HG03060 (cell line): ENCODE measurements at regions not wholly inside any gene's neighbourhood (a gene's known extent, or its start where the extent isn't known, plus 50 kb on each side); places are given as distances from the start of the nearest gene placed in this dataset.

ENCODE experiments used
- ATAC-seq: cut with Tn5 transposase; IDR thresholded peaks from one replicate; pipeline ENCODE4 v1.9.1; 2021; ENCODE audit warnings: low read depth, moderate number of reproducible peaks; ENCODE audit not compliant: unreplicated experiment

DNA sequence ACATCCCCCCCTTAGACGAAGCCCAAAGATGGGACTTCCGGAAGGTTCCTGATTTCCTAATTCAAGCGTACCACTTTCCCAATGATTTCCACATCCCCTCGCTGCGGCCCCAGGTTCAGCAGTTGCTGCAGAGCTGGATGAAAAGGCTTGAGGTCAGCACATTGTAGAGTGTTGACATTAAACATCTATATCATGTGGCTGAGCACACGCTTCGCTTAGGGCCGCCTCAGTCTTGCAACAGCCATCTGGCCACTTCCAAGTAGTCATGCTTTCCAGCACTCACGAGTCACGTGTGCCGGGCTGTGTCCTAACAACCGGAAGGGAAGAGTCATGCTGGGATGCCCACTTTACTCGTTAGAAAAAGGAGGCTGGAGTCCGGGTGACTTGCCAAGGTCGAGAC lies 340.6 kb upstream of the IRX4 start:
- ATAC-seq: no peak

DNA sequence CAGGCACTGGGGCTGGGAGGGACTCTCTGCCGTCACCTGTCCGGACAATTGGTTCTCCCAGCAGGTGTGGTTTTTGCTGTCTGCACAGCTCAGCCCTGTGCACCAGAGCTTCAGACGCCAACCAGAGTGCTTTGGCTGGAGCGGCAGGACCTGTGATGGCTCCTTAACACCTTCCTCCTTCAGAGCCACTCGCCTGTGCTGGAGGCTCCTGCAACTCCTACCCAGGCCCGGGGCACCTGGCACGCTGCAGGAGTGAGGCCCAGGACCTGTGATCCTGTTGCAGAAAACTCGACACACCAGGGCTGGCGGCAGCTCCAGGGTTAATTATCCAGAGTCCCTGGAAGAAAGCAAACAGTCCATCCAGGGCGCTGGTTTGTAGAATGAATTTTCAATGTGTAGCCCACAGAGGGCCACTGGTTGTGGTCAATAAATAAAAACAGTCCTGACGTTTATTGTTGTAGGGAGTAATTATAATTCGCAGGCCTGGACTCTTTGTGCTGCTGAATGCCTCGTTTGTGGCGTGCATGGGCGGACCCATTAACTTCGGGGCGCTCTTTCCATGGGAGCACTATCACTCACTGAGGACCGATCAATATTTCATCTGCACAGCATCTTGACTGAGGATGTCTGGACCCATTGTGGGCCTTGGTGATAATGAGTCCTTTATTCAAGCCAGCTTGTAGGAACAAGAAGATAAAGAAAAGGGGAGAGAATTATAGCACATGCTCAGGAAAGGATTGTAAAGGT lies 339.7 kb upstream of the IRX4 start:
- no peak for ATAC-seq

DNA sequence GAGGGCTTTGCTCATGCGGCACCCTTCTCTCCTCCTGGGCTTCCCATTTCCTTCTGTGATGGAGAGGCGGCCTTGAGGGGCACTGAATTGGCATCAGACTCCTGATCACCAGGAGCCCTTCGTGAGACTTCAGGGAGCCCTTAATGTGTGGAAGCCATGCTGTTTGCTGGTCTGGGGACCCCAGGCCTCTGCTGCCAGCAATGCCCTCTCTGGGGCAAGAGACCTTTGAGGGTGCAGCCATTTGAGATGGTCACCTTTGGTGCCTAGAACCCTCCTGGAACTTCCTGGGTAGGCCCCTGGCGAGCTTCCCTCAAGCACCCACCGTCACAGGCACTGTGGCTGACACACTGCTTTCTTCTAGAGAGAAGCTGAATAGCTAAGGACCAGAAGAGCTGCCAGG lies 338.7 kb upstream of the IRX4 start:
- ATAC-seq: no peak

DNA sequence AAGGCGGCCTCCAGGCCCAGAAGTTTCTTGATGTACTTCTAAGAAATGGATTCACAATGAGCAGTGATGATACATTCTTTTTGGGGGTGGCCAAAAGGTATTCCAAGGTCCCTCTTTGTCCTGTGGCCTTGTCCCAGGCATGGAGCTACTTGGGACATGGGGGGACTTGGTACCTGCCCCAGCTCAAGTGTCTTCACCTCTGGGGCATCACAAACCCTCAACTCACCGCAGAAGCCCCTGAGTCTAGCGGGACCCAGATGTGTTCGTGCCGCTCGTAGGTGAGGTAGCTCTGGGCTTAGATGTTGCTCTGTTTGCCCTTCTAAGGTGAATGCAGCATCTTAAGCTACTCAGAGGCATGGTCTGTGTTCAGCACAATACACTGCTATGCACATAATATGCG lies 338.0 kb upstream of the IRX4 start:
- ATAC-seq: no peak

DNA sequence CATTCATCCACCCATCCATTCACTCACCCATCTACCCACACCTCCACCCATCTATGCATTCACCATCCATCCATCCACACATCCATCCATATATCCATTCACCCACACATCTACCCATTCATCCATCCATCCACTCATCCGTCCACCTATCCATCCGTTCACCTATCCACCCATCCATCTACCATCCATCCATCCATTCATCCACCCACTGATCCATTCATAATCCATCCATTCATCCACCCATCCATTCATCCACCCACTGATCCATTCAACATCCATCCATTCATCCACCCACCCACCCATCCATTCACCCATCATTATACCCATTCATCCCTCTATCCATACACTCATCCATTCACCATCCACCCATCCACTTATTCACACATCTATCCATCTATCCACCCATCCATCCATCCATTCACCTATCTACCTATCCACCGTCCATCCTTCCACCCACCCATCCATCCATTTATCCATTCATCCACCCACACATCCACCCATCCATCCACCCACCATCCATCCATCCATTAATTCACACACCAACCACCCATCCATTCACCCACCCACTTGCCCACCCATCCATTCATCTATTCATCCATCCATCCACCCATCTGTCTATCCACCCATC lies 336.5 kb upstream of the IRX4 start:
- ATAC-seq: no peak

DNA sequence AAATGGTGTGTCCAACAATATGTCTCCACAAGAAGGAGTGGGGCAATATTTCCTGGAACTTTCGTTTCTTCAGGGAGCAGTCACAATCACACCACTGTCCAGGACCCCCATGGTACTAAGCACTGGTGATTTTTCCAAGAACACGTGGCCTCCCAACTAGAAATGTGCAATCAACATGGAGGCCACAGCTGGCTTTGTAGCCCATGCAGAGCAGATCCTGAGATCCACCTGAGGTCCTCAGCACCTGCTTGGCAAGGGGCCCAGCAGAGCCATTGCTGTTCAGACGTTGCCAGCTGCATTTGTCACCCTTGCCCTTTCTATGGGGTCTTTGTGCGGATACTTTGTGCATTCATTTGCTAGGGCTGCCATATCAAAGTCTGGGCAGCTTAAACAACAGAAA lies 334.5 kb upstream of the IRX4 start:
- no peak for ATAC-seq

DNA sequence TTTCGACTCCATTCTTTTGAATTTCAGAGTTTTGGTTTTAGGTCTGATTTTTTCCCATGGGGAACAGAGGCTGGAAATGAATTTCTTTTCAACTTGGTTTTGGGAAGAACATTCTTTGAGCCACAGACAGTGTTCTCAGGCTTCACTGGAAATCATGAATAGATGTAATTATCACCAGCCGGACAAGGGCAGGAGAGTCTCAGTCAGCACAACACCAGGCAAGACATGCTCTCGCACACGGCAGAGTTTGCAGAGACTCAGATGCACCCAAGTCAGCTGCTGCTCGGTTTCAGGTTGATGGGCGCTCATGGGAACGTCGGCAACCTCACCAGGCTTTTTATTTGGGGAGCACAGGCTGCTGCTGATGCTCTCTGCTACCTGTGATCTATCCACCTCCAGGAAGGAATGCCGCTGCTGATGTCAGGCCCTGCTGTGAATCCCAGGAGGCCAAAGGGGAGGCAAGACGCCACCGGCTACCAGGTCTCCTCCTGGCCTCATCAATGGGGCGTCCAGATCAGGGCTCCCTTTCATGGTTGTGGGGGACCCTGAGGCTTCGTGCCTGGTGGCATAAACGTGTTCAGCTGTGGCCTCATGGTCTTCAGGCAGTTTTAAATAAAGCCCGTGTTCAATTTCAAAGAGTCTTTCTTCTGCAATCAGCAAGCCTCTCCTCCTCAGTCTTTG lies 332.3 kb upstream of the IRX4 start:
- no peak for ATAC-seq

DNA sequence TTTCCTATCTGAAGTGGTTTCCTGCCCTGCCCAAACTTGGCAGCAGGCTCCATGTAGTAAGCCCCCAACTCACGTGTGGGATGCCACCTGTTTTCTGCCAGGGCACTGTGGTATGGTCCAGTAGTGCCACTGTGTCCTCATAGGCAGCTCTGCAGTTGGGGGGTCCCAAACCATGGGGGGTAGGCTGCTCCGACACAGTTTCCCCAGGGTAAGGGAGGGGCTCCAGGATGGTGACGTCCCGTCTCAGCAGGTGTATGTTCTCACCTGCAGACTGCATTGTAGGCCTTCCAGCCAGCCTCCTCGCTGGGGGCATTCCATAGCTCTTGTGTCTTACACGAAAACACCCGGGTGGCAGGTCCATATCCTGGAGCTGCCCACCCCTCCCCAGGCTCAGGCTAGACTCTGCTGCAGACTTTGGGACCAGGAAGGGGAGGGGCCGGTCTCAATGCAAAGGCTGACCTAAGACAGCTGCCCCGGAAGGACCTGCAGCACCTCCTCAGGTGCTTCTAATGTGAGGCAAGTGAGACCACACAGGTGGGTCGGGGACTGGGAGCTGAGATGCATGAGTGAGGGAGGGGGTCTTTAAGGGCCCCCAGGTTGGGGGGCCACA lies 330.5 kb upstream of the IRX4 start:
- no peak for ATAC-seq

DNA sequence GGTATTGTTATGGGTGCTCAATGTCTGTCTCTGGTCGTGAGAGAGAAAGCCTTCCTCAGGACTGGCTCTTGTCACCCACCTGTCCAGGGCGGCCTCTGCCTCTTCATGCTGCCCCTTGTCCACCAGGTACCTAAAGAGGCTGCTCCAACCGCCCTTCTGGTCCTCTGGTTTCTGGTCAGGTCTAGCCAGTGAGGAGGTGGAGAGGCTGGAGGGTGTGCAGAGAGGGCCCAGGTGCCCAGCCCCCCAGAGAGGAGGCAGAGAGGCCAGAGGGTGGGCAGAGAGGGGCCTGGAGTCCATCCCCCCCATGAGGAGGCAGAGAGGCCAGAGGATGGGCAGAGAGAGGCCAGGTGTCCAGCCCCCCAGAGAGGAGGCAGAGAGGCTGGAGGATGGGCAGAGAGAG lies 329.8 kb upstream of the IRX4 start:
- ATAC-seq: no peak

DNA sequence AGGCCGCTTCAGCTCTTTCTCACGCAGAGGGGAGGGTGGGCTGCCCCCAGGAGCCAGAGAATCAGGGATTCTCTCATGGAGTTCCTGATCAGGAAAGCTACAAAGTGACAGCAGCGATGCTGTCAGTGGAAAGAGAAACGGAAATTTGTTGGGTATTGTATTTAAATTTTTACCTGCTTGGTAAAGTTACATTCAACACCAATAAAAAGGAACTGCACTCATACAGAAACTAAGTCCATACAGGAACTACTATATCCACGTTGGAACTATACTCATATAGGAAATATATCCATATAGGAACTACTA lies 325.5 kb upstream of the IRX4 start:
- no peak for ATAC-seq

DNA sequence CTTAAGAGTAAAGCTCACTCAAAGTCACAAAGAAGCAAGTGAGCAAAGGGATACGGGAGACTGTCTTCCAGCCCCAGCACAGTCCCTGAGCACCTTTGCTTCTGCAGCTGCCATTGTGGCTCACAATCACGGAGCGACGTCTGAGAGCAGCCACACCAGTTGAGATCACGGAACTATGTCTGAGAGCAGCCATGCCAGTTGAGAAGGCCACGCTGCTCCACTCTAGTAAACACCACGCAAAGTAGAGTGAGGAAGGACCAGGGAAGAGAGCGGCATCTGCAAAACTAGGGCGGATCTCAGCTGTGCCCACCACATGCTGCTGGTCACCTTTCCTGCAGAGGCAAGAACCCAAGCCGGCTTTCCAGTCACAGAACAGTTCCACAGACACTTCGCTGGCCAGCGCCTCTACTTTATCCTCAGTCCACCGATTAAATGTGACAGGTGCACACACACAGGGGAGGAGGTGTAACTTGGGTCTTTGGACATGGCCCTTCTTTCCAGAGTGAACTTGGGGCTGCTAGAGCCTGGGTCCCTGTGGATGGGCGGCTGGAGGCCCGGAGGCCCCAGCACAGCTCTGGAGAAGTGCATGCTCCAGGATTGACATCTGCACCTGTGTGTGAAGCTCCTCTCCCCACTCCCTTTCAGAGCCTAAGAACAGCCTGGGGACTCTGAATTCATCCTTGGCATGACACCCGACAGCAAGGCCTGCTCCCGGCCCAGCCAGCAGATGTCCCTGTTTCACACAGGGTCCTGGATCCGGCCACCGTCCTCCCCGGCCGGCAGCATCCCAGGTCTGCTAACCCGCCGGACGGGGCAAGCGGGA lies 324.9 kb upstream of the IRX4 start:
- ATAC-seq: no peak

DNA sequence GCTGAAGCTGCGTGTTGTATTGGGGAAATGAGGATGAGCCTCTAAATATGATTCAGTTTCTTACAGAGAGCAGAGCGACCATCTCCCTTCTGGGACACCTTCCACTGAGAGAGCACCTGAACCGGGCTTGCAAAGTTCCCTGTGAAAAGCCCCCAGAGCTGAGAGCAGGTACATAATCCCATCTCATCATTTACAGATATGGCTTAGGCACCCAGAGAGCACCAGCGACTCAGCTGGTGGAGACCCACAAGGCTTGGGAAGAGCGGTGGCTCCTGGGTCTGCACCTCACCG lies 324.3 kb upstream of the IRX4 start:
- no peak for ATAC-seq

DNA sequence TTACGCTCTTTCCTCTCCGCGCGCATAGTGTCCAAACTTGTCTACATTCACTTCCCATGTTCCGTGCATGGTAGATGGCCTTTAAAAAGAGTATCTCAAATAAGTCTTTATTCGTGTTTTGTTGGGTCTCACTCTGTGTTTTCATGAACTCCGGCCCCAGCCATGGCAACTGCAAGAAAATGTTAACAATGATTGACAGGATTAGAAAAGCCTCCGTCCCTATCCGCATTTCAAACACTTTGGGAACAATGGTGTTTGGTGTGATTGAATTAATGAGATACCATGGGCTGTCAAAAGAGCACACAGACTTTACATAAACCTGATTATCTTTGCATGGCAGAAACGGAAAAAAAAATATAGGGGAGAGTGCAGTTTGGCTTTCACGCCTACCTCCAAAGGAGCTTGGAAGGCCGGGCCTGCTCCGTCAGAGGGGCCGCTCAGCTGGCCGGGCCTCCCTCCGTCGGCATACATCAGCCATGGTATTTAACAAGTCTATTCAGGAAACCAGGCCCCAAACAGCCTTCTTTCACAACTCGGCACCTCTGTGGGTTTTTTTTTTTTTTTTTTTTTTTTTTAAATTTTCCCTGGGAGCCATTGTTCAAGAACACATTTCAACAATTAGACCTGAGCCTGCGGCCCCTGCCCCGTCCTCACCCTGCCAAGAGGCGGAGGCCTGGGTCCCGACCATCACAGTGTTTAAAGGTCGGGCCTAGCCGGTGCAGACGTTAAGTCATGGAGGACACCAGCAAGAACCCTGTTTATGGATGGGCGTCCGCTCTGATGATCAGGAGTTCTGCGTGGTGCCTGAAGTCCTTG lies 323.8 kb upstream of the IRX4 start:
- ATAC-seq: no peak

DNA sequence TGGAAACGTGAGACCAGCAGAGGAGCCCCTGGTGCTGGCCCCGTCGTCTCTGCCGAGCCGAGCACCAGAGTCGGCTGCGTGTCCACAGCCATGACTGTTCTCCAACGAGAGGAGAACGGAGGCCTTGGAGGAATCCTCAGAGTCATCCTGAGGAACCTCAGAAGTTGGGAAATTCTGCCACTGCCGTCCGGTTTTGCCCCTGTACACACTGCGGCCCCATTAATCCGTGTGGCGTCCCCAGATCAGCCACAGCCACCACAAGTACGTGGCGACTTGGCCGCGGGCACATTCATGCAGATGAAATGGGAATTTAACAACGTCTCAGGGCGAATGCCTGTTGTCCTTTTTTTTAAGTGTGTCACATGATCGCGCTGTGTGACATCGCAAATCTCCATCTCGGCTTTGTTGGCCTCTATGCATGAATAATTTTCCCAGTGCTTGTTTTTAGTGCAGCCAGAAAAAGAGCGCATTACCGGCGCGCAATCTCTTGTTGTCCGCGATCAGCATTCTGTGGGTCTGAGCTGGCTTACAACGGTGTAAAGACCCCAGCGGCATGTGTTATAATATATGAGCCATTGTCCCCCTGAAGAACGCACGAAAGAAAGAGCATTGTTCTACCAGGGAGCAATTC lies 323.0 kb upstream of the IRX4 start:
- no peak for ATAC-seq

DNA sequence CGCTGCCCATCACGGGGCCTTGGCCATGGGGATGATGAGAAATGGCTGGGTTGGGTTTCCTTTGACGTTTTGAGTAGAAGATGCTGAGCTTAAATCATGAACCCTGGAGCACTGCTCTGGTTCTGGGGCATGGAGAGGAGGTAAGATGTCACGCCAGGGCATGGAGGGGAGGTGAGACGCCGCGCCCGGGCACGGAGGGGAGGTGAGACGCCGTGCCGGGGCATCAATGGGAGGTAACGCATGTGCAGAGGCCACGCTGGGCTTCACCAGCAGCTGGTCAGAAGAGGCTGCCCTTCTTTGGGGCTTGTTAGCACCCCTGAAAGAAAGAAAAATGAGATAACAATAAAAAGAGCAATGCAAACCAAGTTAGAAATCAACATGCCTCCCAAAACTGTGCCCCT lies 322.5 kb upstream of the IRX4 start:
- ATAC-seq: no peak

DNA sequence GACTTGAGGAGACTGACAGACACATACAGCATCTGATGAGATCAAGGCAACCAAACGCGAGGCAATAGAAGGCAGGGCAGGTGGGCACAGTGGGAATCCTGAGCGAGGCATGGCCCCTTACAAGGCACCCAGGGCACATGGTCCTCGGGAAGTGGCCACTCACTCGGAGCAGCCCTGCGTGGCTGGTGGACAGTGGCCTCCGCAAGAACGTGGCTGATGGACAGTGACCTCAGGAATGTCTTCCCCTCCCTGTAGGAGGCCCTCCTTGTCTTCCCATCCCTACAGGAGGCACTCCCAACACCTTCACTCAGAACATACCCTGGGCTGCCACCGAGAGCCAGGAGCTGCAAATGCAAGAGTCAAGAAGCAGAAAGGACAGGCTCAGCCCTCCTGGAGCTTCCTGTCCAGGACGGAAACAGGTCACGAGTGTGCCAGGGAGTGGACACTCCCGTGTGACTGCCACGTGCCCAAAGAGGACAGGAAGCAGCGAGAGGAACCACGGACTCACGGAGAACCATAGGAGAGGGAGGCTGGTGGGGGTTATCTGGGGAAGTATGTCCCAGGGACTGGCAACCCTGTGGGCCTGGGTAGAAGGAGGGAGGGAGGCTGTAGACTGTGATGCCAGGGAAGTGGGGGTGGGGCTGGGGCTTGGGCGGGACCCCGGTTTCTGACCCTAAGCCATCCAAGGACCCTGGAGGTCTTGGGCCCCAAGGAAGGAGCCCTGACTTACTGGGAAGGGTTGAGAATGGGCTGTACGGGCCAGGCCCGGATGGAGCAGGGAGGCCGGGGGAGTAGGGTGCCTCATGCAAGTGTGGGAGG lies 321.9 kb upstream of the IRX4 start:
- ATAC-seq: no peak

DNA sequence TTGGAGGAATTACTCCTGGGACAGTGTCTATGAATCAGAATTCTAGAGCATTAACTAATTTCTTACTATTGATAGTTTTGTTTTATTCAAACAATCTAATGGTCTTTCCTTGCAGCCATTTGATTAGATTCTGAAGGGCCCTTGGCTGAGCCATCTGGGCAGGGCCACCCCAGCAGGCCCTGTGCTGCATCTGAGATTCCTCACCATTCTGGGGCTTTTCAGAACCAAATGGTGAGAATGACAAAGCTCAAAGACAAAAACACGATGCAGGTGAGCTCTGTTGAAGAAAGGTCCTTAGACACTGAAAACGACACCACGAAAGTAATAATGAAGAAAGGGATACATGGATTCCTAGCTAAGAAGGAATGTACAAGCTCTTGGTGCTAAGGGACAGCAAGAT lies 321.0 kb upstream of the IRX4 start:
- no peak for ATAC-seq

DNA sequence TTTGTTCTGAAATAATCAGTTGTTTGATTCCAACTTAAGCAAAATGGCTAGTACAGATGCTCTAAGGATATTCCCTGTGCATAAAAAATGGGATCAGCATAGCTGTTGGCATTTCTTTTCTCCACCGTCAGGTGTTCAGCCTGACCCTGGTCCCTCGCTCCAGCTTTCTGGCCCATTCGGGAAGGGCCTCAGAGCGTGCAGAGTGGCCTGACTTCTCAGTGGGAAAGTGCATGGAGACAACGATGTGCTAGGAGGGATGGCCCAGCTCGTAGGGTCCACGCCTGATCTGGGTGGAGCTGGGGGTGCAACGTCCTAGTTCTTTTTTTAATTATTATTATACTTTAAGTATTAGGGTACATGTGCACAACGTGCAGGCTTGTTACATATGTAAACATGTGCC lies 319.1 kb upstream of the IRX4 start:
- no peak for ATAC-seq

DNA sequence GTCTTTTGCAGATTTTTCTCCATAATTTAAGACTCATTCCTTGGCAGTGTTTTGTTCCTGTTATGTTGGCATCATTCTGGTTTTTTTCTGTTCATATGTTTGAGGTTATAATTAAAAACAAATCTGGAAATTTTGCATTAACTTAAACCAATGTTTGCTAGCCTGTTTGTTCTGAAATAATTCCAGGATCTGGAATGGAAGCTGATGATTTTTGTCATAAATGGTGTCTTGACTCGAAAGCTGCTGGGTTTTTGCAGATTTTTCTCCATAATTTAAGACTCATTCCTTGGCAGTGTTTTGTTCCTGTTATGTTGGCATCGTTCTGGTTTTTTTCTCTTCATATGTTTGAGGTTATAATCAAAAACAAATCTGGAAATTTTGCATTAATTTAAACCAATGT lies 318.7 kb upstream of the IRX4 start:
- no peak for ATAC-seq
